GM12865 (cell line): ENCODE measurements at regions not wholly inside any gene's neighbourhood (a gene's known extent, or its start where the extent isn't known, plus 50 kb on each side); places are given as distances from the start of the nearest gene placed in this dataset.
A peak's percentile ranks its signal among the peaks of the same experiment; 100 is the strongest.
"Not testable (repeated sequence)": the region's sequence is repeated elsewhere in the genome, so short reads cannot be mapped to it uniquely, and the experiment has no call there.

Experiments
- DNase-seq: peaks from one replicate; pipeline ENCODE4 v3.0.0; 2010; ENCODE audit warnings: low read depth
- H3K4me3 ChIP-seq: 2 replicates; pipeline ENCODE4 v1.5.1; 2011; ENCODE audit warnings: mild to moderate bottlenecking, low read depth, low read length, control low read depth
- TF ChIP-seq, protein P1 (sequence below): IDR thresholded peaks from 2 replicates; pipeline ENCODE4 v1.5.1; 2011; ENCODE audit warnings: low read length, control low read depth, low read depth, inconsistent platforms; ENCODE audit not compliant: insufficient read depth; ENCODE audit errors: missing control alignments

DNA sequence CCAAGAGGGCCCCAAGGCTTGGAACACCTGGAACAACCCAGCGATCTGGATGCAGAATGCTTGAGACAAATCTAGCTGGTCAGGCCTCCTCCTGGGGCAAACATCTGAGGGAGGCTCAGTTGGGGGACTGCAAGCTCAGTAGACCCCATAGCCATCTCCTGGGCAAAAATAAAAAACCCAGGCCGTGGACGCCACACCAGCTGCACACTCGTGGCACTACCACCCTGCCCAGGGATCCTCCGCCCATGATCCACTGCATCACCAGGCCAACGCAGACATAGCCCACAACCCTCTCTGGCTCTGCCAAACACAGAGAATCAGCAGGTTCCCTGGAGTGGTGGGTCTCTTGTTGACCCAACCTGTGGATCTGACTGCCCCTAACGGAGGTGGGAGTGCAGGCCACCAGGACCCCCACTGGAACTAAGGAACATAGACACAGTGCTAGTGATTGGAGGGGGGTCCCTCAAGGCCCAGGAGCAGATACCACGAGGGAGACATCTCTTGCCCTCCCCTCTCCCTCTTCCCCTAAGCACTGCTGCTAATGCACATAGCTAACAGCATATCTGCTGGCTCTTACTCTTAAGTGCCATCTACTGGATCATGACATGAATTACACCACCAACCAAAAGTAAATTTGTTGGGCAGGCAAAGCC, 147.2 kb downstream of the CHD1L start:
- TF ChIP-seq, protein P1, sequence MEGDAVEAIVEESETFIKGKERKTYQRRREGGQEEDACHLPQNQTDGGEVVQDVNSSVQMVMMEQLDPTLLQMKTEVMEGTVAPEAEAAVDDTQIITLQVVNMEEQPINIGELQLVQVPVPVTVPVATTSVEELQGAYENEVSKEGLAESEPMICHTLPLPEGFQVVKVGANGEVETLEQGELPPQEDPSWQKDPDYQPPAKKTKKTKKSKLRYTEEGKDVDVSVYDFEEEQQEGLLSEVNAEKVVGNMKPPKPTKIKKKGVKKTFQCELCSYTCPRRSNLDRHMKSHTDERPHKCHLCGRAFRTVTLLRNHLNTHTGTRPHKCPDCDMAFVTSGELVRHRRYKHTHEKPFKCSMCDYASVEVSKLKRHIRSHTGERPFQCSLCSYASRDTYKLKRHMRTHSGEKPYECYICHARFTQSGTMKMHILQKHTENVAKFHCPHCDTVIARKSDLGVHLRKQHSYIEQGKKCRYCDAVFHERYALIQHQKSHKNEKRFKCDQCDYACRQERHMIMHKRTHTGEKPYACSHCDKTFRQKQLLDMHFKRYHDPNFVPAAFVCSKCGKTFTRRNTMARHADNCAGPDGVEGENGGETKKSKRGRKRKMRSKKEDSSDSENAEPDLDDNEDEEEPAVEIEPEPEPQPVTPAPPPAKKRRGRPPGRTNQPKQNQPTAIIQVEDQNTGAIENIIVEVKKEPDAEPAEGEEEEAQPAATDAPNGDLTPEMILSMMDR = peak; percentile 68
- DNase-seq = peak; percentile 54
- no peak overlapping the region for H3K4me3 ChIP-seq

DNA sequence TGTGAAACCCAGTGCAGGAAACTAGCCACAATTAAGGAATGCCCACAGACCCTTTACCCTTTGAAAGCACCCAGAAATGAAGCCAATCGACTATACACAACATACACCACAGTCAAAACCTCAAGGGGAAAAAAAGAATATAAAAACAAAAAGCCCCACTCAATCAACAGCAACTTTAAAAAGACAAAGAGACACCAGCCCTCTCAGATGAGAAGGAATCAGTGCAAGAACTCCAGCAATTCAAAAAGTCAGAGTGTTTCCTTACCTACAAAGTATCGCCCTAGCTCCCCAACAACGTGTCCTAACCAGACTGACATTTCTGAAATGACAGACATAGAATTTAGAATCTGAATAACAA, 147.7 kb downstream of the CHD1L start:
- no peak overlapping the region for H3K4me3 ChIP-seq
- no peak for DNase-seq
- TF ChIP-seq, protein P1 = no peak

DNA sequence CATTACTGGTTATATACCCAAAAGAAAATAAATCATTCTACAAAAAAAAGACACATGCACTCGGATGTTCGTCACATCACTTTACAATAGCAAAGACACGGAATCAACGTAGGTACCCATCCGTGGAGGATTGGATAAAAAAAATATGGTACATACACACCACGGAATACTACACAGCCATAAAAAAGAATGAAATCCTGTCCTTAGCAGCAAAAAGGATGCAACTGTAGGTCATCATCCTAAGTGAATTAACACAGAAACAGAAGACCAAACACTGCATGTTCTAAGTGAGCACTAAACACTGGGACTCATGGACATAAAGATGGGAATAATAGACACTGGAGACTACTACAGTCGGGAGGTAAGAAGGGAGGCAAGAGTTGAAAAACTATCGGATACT, 148.6 kb downstream of the CHD1L start:
- no peak overlapping the region for H3K4me3 ChIP-seq
- DNase-seq = no peak
- TF ChIP-seq, protein P1 = no peak

DNA sequence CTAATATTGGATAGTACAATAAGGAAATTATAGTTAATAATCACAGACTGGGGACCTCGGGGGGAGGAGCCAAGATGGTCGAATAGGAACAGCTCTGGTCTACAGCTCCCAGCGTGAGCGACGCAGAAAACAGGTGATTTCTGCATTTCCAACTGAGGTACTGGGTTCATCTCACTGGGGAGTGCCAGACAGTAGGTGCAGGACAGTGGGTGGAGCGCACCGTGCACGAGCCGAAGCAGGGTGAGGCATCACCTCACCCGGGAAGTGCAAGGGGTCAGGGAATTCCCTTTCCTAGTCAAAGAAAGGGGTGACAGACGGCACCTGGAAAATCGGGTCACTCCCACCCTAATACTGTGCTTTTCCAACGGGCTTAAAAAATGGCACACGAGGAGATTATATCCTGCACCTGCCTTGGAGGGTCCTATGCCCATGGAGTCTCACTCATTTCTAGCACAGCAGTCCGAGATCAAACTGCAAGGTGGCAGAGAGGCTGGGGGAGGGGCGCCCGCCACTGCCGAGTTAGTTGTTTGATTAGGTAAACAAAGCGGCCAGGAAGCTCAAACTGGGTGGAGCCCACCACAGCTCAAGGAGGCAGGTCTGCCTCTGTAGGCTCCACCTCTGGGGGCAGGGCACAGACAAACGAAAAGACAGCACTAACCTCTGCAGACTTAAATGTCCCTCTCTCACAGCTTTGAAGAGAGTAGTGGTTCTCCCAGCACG, 138.8 kb upstream of the BCL9 start:
- not testable (repeated sequence) for DNase-seq, H3K4me3 ChIP-seq

DNA sequence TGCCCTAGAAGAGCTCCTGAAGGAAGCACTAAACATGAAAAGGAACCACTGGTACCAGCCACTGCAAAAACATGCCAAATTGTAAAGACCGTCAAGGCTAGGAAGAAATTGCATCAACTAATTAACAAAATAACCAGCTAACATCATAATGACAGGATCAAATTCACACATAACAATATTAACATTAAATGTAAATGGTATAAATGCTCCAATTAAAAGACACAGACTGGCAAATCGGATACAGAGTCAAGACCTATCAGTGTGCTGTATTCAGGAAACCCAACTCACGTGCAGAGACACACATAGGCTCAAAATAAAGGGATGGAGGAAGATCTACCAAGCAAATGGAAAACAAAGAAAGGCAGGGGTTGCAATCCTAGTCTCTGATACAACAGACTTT, 137.0 kb upstream of the BCL9 start:
- H3K4me3 ChIP-seq, DNase-seq: not testable (repeated sequence)

DNA sequence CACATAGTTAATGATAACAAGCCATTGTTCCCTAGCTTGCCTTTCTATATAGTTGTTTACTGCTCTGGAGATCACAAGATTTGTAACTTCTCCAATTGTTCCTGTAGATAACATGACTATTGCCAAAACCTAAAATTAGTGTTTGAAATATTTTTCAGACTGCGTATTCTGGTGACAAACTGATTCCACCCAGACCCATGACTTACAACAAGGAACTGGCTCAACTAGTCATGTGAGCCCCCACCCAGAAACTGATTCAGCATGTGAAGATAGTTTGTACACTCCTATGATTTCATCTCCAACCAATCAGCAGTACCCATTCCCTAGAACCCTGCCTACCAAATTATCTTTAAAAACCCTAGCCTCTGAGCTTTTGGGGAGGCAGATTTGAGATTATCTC, 131.4 kb upstream of the BCL9 start:
- no peak overlapping the region for H3K4me3 ChIP-seq
- TF ChIP-seq, protein P1 = no peak
- DNase-seq = no peak

DNA sequence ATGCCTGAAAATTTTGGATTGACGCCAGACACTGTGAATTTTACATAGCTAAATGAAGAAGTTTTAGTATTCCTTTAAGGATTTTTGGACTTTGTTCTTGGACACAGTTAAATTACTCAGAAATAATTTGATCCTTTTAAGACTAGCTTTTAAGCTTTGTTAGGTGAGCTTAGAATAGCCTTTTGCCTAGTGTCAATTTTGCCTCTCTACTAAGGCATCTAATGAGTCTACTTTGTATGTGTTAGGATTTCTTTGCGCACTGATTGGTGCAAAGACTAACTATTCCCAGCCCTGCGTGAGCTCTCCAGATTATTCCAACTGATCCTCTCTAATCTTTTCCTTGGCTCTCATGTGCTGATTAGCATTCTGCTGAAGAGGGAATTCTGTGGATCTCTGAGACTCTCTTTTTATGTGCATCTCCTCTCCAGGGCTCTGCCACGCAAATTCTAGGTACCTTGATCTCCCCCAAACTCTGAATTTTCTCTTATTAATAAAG, 128.1 kb upstream of the BCL9 start:
- H3K4me3 ChIP-seq = no peak overlapping the region
- TF ChIP-seq, protein P1 = no peak
- no peak for DNase-seq

DNA sequence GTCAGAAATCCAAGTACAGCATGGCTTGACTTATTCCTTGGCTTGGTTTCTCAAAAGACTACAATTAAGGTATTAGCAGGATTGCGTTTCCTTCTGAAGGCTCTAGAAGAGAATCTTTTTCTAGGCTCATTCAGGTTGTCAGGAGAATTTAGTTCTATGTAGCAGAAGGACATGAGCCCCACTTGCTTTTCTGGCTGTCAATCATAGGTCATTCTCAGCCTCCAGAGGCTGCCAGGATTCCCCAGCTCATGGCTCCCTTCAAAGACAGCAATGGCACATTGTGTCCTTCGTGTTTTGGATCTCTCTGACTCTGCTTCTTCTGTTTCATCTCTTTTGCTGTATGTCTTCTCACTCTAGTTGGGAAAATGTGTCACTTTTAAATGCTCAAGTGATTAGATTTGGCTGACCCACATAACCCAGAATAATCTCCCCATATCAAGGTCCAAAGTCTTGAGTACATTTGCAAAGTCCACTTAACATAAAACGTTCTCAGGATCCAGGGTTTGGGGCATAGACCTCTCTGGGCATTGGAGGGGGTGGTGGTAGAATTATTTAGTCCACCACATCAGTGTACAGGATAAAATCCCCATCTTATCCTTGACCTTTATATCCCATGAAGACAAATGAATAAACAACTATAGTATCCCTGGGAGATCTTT, 126.7 kb upstream of the BCL9 start:
- TF ChIP-seq, protein P1 = no peak
- H3K4me3 ChIP-seq = no peak overlapping the region
- DNase-seq = no peak
